Gastroesophageal sphincter (tissue), 3 donors: ENCODE measurements at regions not wholly inside any gene's neighbourhood (a gene's known extent, or its start where the extent isn't known, plus 50 kb on each side); places are given as distances from the start of the nearest gene placed in this dataset.

Experiments
- POLR2A ChIP-seq, 2 donors: fragments of 450-650 bp; IDR thresholded peaks; one replicate each; pipeline ENCODE4 v1.6.1; 2017; ENCODE audit warnings: antibody characterized with exemption in 2 of 2, mild to moderate bottlenecking in 2 of 2, moderate library complexity in 1 of 2
- POLR2AphosphoS5 ChIP-seq: sonication (generic); formaldehyde crosslinking; IDR thresholded peaks from one replicate; pipeline ENCODE4 v1.6.1; 2017; ENCODE audit warnings: antibody characterized with exemption
- TF ChIP-seq, protein P1 (sequence below), 4 experiments: fragments of 200-600 bp in 2 of 4; fragments of 450-650 bp in 2 of 4; sonication (generic) in 1 of 4; IDR thresholded peaks; one replicate each; pipeline ENCODE4 v1.5.1; 2017 to 2019; ENCODE audit warnings: antibody characterized with exemption in 4 of 4, mild to moderate bottlenecking in 2 of 4, moderate library complexity in 2 of 4

GRCh38 chr22:48181263-48181955 lies 1419.0 kb downstream of the TBC1D22A start:
- TF ChIP-seq POLR2A (IDR thresholded peaks at IDR 0.05): no peak
- TF ChIP-seq, protein P1, sequence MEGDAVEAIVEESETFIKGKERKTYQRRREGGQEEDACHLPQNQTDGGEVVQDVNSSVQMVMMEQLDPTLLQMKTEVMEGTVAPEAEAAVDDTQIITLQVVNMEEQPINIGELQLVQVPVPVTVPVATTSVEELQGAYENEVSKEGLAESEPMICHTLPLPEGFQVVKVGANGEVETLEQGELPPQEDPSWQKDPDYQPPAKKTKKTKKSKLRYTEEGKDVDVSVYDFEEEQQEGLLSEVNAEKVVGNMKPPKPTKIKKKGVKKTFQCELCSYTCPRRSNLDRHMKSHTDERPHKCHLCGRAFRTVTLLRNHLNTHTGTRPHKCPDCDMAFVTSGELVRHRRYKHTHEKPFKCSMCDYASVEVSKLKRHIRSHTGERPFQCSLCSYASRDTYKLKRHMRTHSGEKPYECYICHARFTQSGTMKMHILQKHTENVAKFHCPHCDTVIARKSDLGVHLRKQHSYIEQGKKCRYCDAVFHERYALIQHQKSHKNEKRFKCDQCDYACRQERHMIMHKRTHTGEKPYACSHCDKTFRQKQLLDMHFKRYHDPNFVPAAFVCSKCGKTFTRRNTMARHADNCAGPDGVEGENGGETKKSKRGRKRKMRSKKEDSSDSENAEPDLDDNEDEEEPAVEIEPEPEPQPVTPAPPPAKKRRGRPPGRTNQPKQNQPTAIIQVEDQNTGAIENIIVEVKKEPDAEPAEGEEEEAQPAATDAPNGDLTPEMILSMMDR (IDR thresholded peaks at IDR 0.05): no peak
- TF ChIP-seq POLR2AphosphoS5: no peak
